ENCODE measurements at regions not wholly inside any gene's neighbourhood (a gene's known extent, or its start where the extent isn't known, plus 50 kb on each side); places are given as distances from the start of the nearest gene placed in this dataset.

DNA sequence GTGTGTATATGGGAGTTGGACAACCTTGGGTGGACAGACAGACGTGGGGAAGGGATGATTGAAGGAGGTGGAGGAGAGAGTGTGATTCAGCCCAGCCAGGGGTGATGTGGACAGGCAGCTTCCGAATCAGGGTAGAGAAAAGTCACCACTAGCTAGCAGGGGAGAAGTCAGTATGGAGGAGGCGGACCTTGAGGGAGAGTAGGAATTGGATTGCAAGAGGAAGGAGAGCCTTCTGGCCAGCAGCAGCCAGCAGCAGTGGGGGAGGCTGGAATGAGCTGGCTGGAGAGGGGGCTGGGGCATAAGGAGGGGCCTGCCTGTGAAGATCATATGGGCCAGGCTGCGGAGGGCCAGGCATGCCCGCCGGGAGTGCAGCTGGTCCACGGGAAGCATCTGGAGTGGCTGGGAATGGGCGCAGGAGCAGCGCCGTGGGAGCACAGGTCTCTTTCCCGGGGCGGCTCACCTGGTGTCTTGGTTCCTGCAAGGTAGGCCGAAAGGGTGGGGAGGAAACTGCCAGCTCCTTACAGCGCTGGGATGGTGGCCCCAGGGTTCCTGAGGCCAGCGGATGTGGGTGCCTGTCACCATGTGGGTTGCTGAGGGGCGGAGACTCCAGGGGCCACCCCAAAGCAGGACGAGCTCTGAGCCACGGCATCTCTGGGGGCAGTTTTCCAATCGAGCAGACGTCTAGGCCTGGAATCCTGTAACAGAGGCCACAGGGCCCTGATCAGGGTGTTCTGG lies 235.3 kb downstream of the SEC14L1 start:
- Mint-ChIP-seq H3K4me3 (peak overlapping the region; percentile 82), H3K27me3 (no peaks in the 10 kb centered on the region), H3K9me3 (no peaks in the 10 kb centered on the region), H3K4me1 (ENCODE audit: low read depth) (peaks cover 73% of the 10 kb centered on the region), H3K36me3 (ENCODE audit: low read depth) (no peaks in the 10 kb centered on the region), H3K27ac (peak overlapping the region; percentile 78)

DNA sequence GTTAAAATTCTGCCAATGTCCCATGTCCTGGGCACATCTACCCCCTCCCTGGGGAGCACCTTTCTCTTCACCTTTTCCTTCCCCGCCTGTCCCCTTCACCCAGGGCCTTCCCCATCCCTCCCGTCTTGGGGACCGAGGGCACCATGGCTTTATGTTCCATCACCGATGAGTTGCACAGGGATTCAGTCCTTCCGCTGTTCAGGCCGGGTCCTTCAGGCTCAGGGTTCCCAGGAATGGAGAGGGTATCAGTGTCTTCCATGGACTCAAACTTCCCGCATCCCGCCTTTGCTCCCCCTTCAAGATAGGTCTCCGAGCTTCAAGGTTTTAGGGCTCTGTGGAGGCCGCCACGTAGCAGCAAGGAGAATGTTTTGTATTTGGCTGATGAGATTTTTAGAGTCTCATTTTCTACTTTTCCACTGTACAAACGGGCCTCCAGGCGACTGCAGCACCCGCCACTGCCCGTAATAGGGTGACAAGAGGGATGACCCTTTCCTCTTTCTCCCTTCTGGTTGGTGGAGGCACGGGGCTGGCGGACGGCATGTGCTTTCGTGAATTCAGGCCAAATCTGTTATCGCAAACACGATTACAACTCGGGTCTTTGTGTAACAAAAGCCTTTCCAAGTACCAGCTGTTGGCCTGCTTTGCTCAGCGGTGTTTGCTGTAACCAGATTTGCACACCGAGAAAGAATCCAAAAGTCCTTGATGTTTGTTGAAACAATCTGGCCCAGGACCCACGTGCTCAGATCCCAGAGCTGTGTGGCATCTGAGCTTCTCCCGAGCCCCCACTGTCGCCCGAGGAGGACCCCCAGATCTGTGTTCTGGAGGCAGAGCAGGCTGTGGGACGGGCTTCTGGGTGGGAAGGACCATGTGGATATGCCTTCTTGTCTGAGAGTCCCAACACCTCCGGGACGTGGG lies 236.3 kb downstream of the SEC14L1 start:
- H3K9me3 Mint-ChIP-seq = no peaks in the 10 kb centered on the region
- H3K27ac Mint-ChIP-seq = peak overlapping the region; percentile 78
- H3K27me3 Mint-ChIP-seq = no peaks in the 10 kb centered on the region
- peaks cover 72% of the 10 kb centered on the region for H3K4me1 Mint-ChIP-seq (ENCODE audit: low read depth)
- no peaks in the 10 kb centered on the region for H3K36me3 Mint-ChIP-seq (ENCODE audit: low read depth)
- peak overlapping the region; percentile 82 for H3K4me3 Mint-ChIP-seq

DNA sequence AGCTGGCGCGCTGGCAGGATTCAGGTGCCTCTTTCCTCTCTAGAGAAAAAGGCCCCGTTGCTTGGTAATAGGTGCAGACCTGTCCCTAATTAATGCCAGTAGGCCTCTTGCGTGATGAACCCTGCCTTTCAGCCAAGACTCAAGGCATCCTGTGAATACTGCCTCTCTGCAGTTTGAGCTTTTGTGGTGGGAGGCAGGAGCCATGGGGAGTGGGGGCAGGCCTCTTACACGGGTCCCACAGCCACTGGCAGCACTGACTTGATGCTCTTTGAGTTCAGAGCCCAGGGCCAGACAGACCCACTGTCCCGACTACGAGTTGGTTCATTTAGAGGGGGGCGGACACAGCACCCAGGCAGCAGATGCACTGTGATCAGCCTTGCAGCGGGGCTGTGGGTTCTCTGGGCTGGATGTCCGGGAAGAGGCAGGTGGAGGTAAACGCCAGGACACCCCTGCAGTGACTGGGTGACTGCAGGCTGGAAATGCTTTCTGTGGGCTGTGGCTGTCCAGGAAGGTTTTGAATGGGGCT lies 237.0 kb downstream of the SEC14L1 start:
- Mint-ChIP-seq H3K36me3 (ENCODE audit: low read depth) (no peaks in the 10 kb centered on the region), H3K27me3 (no peaks in the 10 kb centered on the region), H3K27ac (peak overlapping the region; percentile 26), H3K9me3 (no peaks in the 10 kb centered on the region), H3K4me3 (no peak overlapping the region), H3K4me1 (ENCODE audit: low read depth) (peaks cover 74% of the 10 kb centered on the region)

GRCh38 chr17:77378318-77379064 lies 237.7 kb downstream of the SEC14L1 start:
- Mint-ChIP-seq H3K4me3 (no peak overlapping the region), H3K4me1 (ENCODE audit: low read depth) (peaks cover 81% of the 10 kb centered on the region), H3K27me3 (no peaks in the 10 kb centered on the region), H3K27ac (no peak overlapping the region), H3K9me3 (no peaks in the 10 kb centered on the region), H3K36me3 (ENCODE audit: low read depth) (no peaks in the 10 kb centered on the region)

GRCh38 chr17:77379065-77379428 lies 238.3 kb downstream of the SEC14L1 start:
- Mint-ChIP-seq H3K27ac (no peak overlapping the region), H3K27me3 (no peaks in the 10 kb centered on the region), H3K4me3 (no peak overlapping the region), H3K9me3 (no peaks in the 10 kb centered on the region), H3K36me3 (ENCODE audit: low read depth) (no peaks in the 10 kb centered on the region), H3K4me1 (ENCODE audit: low read depth) (peaks cover 82% of the 10 kb centered on the region)

GRCh38 chr17:77379832-77380231 lies 239.1 kb downstream of the SEC14L1 start:
- Mint-ChIP-seq H3K9me3 (no peaks in the 10 kb centered on the region), H3K36me3 (ENCODE audit: low read depth) (no peaks in the 10 kb centered on the region), H3K4me1 (ENCODE audit: low read depth) (peaks cover 79% of the 10 kb centered on the region), H3K4me3 (no peak overlapping the region), H3K27ac (no peak overlapping the region), H3K27me3 (no peaks in the 10 kb centered on the region)

- no peaks in the 10 kb centered on the region for H3K9me3 Mint-ChIP-seq
- H3K4me3 Mint-ChIP-seq = no peak overlapping the region
- no peaks in the 10 kb centered on the region for H3K36me3 Mint-ChIP-seq (ENCODE audit: low read depth)
- no peak overlapping the region for H3K27ac Mint-ChIP-seq
- peaks cover 72% of the 10 kb centered on the region for H3K4me1 Mint-ChIP-seq (ENCODE audit: low read depth)
- no peaks in the 10 kb centered on the region for H3K27me3 Mint-ChIP-seq
Measured at GRCh38 chr17:77380395-77381184, 239.8 kb downstream of the SEC14L1 start.

DNA sequence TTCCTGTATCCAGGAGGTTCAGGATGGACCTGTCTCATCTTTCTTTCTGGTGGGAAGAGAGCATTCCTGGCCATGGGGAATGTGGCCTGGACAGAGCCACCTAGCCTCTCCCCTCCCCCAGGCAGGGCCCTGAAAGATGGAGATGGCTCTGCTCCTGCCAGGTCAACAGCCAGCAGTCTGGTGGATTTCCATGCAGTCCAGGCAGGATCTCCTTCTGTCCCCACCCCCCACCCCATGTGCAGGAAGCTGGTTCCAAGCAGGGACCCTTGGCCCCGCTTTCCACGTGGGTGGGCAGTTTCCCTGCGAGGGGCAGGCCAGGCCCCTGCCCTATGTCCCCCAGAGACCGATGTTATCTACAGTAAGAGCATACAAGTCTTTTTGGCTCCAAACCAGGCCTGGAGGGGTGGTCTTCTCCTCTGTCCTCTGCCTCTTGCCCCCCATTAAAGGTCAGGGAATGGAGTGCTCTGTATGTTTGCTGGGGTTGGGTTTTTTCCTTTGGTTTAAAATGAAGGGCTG lies 240.5 kb downstream of the SEC14L1 start:
- Mint-ChIP-seq H3K9me3 (no peaks in the 10 kb centered on the region), H3K27me3 (no peaks in the 10 kb centered on the region), H3K4me3 (no peak overlapping the region), H3K27ac (no peak overlapping the region), H3K36me3 (ENCODE audit: low read depth) (no peaks in the 10 kb centered on the region), H3K4me1 (ENCODE audit: low read depth) (peaks cover 71% of the 10 kb centered on the region)

- no peaks in the 10 kb centered on the region for H3K27me3 Mint-ChIP-seq
- H3K27ac Mint-ChIP-seq = peak overlapping the region; percentile 31
- H3K36me3 Mint-ChIP-seq (ENCODE audit: low read depth) = no peaks in the 10 kb centered on the region
- no peaks in the 10 kb centered on the region for H3K9me3 Mint-ChIP-seq
- H3K4me1 Mint-ChIP-seq (ENCODE audit: low read depth) = peaks cover 71% of the 10 kb centered on the region
- H3K4me3 Mint-ChIP-seq = no peak overlapping the region
Measured at GRCh38 chr17:77381731-77382130, 241.0 kb downstream of the SEC14L1 start.

DNA sequence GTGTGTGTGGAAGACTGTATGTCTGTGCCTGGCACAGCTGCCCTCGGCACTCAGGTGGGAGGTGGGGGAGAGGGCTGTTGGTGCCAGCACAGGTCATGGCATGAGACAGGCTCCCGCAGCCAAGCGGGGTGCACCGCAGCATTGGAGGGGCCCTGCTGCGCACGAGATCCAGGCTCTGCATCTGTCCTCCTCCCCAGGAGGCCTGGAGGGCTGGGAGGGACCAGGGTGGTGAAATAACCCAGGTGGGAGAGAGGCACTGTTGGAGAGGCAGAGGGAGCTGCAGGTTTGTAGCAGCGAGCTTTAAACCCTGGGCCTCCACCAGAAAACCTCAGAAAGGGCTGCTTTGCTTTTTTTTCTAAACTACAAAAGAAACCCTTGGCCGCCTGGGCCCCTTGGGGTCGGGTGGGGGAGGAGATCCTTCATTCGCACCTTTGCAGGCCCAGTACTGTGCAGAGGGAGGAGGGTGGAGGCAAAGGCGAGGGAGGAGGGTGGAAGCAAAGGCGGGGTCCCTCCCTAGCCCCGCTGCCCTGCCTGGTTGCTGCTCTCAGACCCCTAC lies 241.7 kb downstream of the SEC14L1 start:
- H3K9me3 Mint-ChIP-seq = no peaks in the 10 kb centered on the region
- no peaks in the 10 kb centered on the region for H3K27me3 Mint-ChIP-seq
- peak overlapping the region; percentile 32 for H3K4me3 Mint-ChIP-seq
- peaks cover 72% of the 10 kb centered on the region for H3K4me1 Mint-ChIP-seq (ENCODE audit: low read depth)
- H3K27ac Mint-ChIP-seq = peak overlapping the region; percentile 67
- H3K36me3 Mint-ChIP-seq (ENCODE audit: low read depth) = no peaks in the 10 kb centered on the region

- H3K4me1 Mint-ChIP-seq (ENCODE audit: low read depth) = peaks cover 69% of the 10 kb centered on the region
- peak overlapping the region; percentile 55 for H3K27ac Mint-ChIP-seq
Measured at GRCh38 chr17:77382966-77383612, 242.3 kb downstream of the SEC14L1 start.

GRCh38 chr17:77383613-77384608 lies 243.1 kb downstream of the SEC14L1 start:
- Mint-ChIP-seq H3K4me3 (peak overlapping the region; percentile 23), H3K27ac (no peak overlapping the region), H3K4me1 (ENCODE audit: low read depth) (peaks cover 70% of the 10 kb centered on the region)

More at GRCh38 chr17:77382966-77383612, 242.3 kb downstream of the SEC14L1 start:
- H3K9me3 Mint-ChIP-seq = no peaks in the 10 kb centered on the region
- H3K4me3 Mint-ChIP-seq = no peak overlapping the region
- H3K36me3 Mint-ChIP-seq (ENCODE audit: low read depth) = no peaks in the 10 kb centered on the region
- no peaks in the 10 kb centered on the region for H3K27me3 Mint-ChIP-seq

More at GRCh38 chr17:77383613-77384608, 243.1 kb downstream of the SEC14L1 start:
- no peaks in the 10 kb centered on the region for H3K9me3 Mint-ChIP-seq
- H3K36me3 Mint-ChIP-seq (ENCODE audit: low read depth) = no peaks in the 10 kb centered on the region
- H3K27me3 Mint-ChIP-seq = no peaks in the 10 kb centered on the region

All from stimulated activated naive CD8-positive, alpha-beta T cell treated with anti-CD3 and anti-CD28 coated beads, Interleukin-15, Interleukin-2, amounts not matched to agents 100 ng/mL and 50 ng/mL, for 24 hours (primary cell).